ENCODE measurements at regions not wholly inside any gene's neighbourhood (a gene's known extent, or its start where the extent isn't known, plus 50 kb on each side); places are given as distances from the start of the nearest gene placed in this dataset.

DNA sequence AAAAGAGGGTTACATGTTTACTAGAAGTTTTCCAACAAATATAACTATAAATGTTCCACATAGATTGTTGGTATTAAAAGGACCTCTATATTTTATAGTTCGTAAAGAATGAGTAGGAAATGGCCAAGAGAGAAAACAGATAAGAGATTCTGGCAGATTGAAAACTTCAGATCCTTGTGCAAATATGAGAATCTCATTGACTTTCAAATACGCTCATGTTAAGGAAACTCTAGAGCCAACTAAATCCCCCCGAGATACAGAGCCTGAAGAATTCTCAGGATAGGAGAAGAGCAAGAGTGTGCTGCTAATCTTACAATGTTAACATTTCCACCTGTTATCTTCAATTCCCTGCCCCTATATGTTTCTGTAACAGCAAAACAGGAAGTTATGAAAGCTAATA, 159.0 kb upstream of the OR13F1 start:
- Histone ChIP-seq H2BK15ac (ENCODE audit: low read depth, low read length) (no peak overlapping the region), H3K23ac (ENCODE audit: insufficient read length, low read depth, low read length) (no peak overlapping the region), H3K9ac (ENCODE audit: extremely low read depth, insufficient read length, low read length) (no peak overlapping the region), H3K27ac (ENCODE audit: insufficient read length, low read depth, low read length) (no peak overlapping the region), H3K14ac (ENCODE audit: insufficient read depth, low read length) (no peak overlapping the region), H2BK12ac (ENCODE audit: insufficient read length, low read depth, low read length) (no peak overlapping the region), H3K79me2 (ENCODE audit: insufficient read depth, low read length) (no peaks in the 10 kb centered on the region), H3K4ac (ENCODE audit: low read depth, low read length) (no peak overlapping the region), H2BK20ac (ENCODE audit: low read depth, low read length, poor library complexity, severe bottlenecking) (no peak overlapping the region), H3K56ac (ENCODE audit: insufficient read length, low read depth, low read length) (no peak overlapping the region), H2BK5ac (ENCODE audit: insufficient read length, low read length) (no peak overlapping the region), H3K4me1 (ENCODE audit: insufficient read depth, low read length) (no peaks in the 10 kb centered on the region), H3K27me3 (ENCODE audit: insufficient read depth, low read length) (no peaks in the 10 kb centered on the region), H4K20me1 (ENCODE audit: control insufficient read depth, insufficient read depth, insufficient read length) (no peaks in the 10 kb centered on the region), H3K79me1 (ENCODE audit: insufficient read depth, low read depth, low read length, poor library complexity, severe bottlenecking) (no peaks in the 10 kb centered on the region), H3K18ac (ENCODE audit: insufficient read length, low read depth, low read length) (no peak overlapping the region), H2AK5ac (ENCODE audit: insufficient read length, low read length) (no peak overlapping the region), H3K23me2 (ENCODE audit: insufficient read length, low read depth, low read length, poor library complexity, severe bottlenecking) (no peaks in the 10 kb centered on the region), H3K4me2 (ENCODE audit: insufficient read depth, insufficient read length, low read length) (no peak overlapping the region), H3T11ph (ENCODE audit: low read length) (no peak overlapping the region), H4K8ac (replicated peaks; ENCODE audit: insufficient read length, low read depth, low read length) (no peak overlapping the region), H4K91ac (ENCODE audit: insufficient read length, low read depth, low read length) (no peak overlapping the region), H2BK120ac (ENCODE audit: low read depth, low read length, poor library complexity, severe bottlenecking) (no peak overlapping the region), H4K5ac (ENCODE audit: insufficient read length, low read depth, low read length) (no peak overlapping the region), H2AFZ (ENCODE audit: low read length) (no peak overlapping the region), H3K9me3 (ENCODE audit: control insufficient read depth, low read depth, low read length) (no peaks in the 10 kb centered on the region)
- Mint-ChIP-seq H3K36me3 (ENCODE audit: insufficient read depth in 1 of 3, low read depth in 3 of 3) (no peaks in the 10 kb centered on the region), H3K4me3 (no peak overlapping the region), H3K27ac (no peak overlapping the region), H3K4me1 (no peaks in the 10 kb centered on the region), H3K27me3 (ENCODE audit: low read depth) (no peaks in the 10 kb centered on the region), H3K9me3 (no peaks in the 10 kb centered on the region)
- TF ChIP-seq, protein P1, sequence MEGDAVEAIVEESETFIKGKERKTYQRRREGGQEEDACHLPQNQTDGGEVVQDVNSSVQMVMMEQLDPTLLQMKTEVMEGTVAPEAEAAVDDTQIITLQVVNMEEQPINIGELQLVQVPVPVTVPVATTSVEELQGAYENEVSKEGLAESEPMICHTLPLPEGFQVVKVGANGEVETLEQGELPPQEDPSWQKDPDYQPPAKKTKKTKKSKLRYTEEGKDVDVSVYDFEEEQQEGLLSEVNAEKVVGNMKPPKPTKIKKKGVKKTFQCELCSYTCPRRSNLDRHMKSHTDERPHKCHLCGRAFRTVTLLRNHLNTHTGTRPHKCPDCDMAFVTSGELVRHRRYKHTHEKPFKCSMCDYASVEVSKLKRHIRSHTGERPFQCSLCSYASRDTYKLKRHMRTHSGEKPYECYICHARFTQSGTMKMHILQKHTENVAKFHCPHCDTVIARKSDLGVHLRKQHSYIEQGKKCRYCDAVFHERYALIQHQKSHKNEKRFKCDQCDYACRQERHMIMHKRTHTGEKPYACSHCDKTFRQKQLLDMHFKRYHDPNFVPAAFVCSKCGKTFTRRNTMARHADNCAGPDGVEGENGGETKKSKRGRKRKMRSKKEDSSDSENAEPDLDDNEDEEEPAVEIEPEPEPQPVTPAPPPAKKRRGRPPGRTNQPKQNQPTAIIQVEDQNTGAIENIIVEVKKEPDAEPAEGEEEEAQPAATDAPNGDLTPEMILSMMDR (conservative IDR thresholded peaks at IDR 0.05): no peak
- WGBS (ENCODE audit: extremely low coverage, insufficient read length, low lambda C conversion rate): no CpG with 5 or more reads among the region's 3 CpGs
- no peak for DNase-seq

Measured in H9 (cell line).